HepG2 (cell line): ENCODE measurements at regions not wholly inside any gene's neighbourhood (a gene's known extent, or its start where the extent isn't known, plus 50 kb on each side); places are given as distances from the start of the nearest gene placed in this dataset.

Experiments used
- ARID5B ChIP-seq: IDR thresholded peaks from 2 replicates; pipeline ENCODE4 v1.4.0; 2020; ENCODE audit warnings: mild to moderate bottlenecking, missing genetic modification reagents
- ATF1 ChIP-seq: IDR thresholded peaks from 2 replicates; pipeline ENCODE4 v1.6.1; 2016; ENCODE audit warnings: mild to moderate bottlenecking, control low read depth
- CBX2 ChIP-seq, 2 experiments: fragments of 200-600 bp in 1 of 2; sonication (generic); formaldehyde crosslinking in 1 of 2; IDR thresholded peaks; 2 replicates each; pipeline versions ENCODE4 v1.7.0 to v1.8.1; 2018 to 2022; ENCODE audit warnings: low read depth in 2 of 2, low read length in 1 of 2, mild to moderate bottlenecking in 1 of 2, missing genetic modification reagents in 1 of 2
- ELF4 ChIP-seq: sonication (generic); formaldehyde crosslinking; IDR thresholded peaks from 2 replicates; pipeline ENCODE4 v1.5.0; 2020; ENCODE audit warnings: missing genetic modification reagents, mild to moderate bottlenecking, moderate library complexity, borderline replicate concordance
- GZF1 ChIP-seq: sonication (generic); formaldehyde crosslinking; IDR thresholded peaks from 2 replicates; pipeline ENCODE4 v1.5.1; 2020; ENCODE audit warnings: mild to moderate bottlenecking, missing genetic modification reagents
- KIAA2018 ChIP-seq: sonication (generic); formaldehyde crosslinking; IDR thresholded peaks from 2 replicates; pipeline ENCODE4 v1.5.0; 2020; ENCODE audit warnings: mild to moderate bottlenecking, missing genetic modification reagents, borderline replicate concordance
- MED8 ChIP-seq: sonication (generic); formaldehyde crosslinking; IDR thresholded peaks from 2 replicates; pipeline ENCODE4 v1.8.1; 2023; ENCODE audit warnings: mild to moderate bottlenecking, missing genetic modification reagents; ENCODE audit not compliant: insufficient replicate concordance
- ZBTB42 ChIP-seq: sonication (generic); formaldehyde crosslinking; IDR thresholded peaks from 2 replicates; pipeline ENCODE4 v1.5.0; 2020; ENCODE audit warnings: mild to moderate bottlenecking, missing genetic modification reagents
- ZNF235 ChIP-seq: sonication (generic); formaldehyde crosslinking; IDR thresholded peaks from 2 replicates; pipeline ENCODE4 v1.8.1; 2023; ENCODE audit warnings: mild to moderate bottlenecking, missing genetic modification reagents, borderline replicate concordance
- ZNF432 ChIP-seq: sonication (generic); formaldehyde crosslinking; IDR thresholded peaks from 2 replicates; pipeline ENCODE4 v1.5.0; 2020; ENCODE audit warnings: missing genetic modification reagents, mild to moderate bottlenecking, borderline replicate concordance
- ZNF468 ChIP-seq: sonication (generic); formaldehyde crosslinking; IDR thresholded peaks from 2 replicates; pipeline ENCODE4 v1.8.0; 2022; ENCODE audit warnings: mild to moderate bottlenecking, moderate library complexity, missing genetic modification reagents
- ZNF598 ChIP-seq: sonication (generic); formaldehyde crosslinking; IDR thresholded peaks from 2 replicates; pipeline ENCODE4 v1.5.1; 2020; ENCODE audit warnings: mild to moderate bottlenecking, missing genetic modification reagents, borderline replicate concordance
- ZNF713 ChIP-seq: sonication (generic); formaldehyde crosslinking; IDR thresholded peaks from 2 replicates; pipeline ENCODE4 v1.4.0; 2020; ENCODE audit warnings: mild to moderate bottlenecking, missing genetic modification reagents
- ZNF891 ChIP-seq: sonication (generic); formaldehyde crosslinking; IDR thresholded peaks from 2 replicates; pipeline ENCODE4 v1.5.0; 2020; ENCODE audit warnings: mild to moderate bottlenecking, missing genetic modification reagents

DNA sequence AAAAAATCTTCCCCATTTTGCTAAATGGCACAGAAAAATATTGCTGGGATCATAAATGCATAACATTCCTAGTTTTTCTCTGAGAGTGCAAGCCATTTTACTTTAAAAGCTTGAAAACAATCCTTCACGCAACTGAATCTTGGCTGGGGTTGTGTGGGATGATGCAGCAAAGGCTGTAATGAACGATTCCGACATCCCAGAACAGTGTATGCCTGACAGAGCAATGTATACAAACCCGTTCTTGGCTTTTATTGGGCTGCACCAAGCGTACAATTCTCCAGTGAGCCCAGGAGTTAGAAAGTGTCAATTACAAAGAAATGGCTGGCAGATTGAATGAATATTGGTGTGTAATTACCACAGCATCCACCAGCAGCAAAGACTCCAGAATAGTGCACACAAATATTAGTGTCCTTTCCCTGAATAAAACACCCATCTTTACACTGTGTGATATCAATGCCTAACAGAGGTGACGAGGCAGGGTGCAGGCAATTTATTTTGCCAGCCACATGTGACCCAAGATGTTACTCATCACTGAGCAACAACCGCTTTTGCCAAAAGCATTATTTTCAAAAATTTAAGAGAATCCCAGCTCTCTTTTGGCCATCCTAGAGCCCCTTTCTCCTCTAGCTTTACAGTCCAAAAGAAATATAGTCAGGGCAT is 578.6 kb upstream of the CHAC2 start (continued):
- TF ChIP-seq ARID5B = no peak
- TF ChIP-seq ELF4 (CRISPR knock-in tag) = no peak
- TF ChIP-seq MED8 (CRISPR knock-in tag) = no peak
- no peak for TF ChIP-seq ZNF432 (CRISPR knock-in tag)
- TF ChIP-seq ATF1 (CRISPR knock-in tag) = no peak
- no peak for TF ChIP-seq ZNF598
- no peak for TF ChIP-seq ZNF713 (CRISPR knock-in tag)
- TF ChIP-seq KIAA2018 (CRISPR knock-in tag) = no peak
- TF ChIP-seq ZNF891 (CRISPR knock-in tag) = no peak
- TF ChIP-seq ZNF235 (CRISPR knock-in tag) = no peak
- no peak for TF ChIP-seq CBX2 (IDR thresholded peaks at IDR 0.05; ENCODE audit: low read depth, low read length)
- no peak for TF ChIP-seq CBX2 (CRISPR knock-in tag; IDR thresholded peaks at IDR 0.05; ENCODE audit: low read depth)
- no peak for TF ChIP-seq GZF1
- no peak for TF ChIP-seq ZBTB42 (CRISPR knock-in tag)
- TF ChIP-seq ZNF468 (CRISPR knock-in tag) = no peak
